Progenitor cell of endocrine pancreas (in vitro differentiated cells): ENCODE measurements at regions not wholly inside any gene's neighbourhood (a gene's known extent, or its start where the extent isn't known, plus 50 kb on each side); places are given as distances from the start of the nearest gene placed in this dataset.

Experiments used
- DNase-seq: peaks from one replicate; pipeline ENCODE4 v3.0.0; 2021; ENCODE audit warnings: low spot score; ENCODE audit not compliant: unreplicated experiment
- H3K27ac Mint-ChIP-seq: 2 replicates; pipeline ENCODE4 v1.8.0; 2021; ENCODE audit warnings: mild to moderate bottlenecking, moderate library complexity, mixed read lengths
- H3K27me3 Mint-ChIP-seq: 2 replicates; pipeline ENCODE4 v1.8.0; 2021; ENCODE audit warnings: mixed read lengths
- H3K36me3 Mint-ChIP-seq: 2 replicates; pipeline ENCODE4 v1.8.0; 2022; ENCODE audit warnings: mixed read lengths; ENCODE audit not compliant: insufficient read depth
- H3K4me1 Mint-ChIP-seq: 2 replicates; pipeline ENCODE4 v1.8.0; 2021; ENCODE audit warnings: low read depth, mixed read lengths
- H3K4me3 Mint-ChIP-seq: 2 replicates; pipeline ENCODE4 v1.8.0; 2021; ENCODE audit warnings: low read depth, mild to moderate bottlenecking, moderate library complexity, mixed read lengths
- H3K9me3 Mint-ChIP-seq: 2 replicates; pipeline ENCODE4 v1.8.0; 2021; ENCODE audit warnings: low read depth, mixed read lengths
- TF ChIP-seq, protein P1 (sequence below): fragments of 200-600 bp; sonication (generic); IDR thresholded peaks from one replicate; pipeline ENCODE4 v1.5.0; 2021; ENCODE audit warnings: antibody characterized with exemption, mild to moderate bottlenecking; ENCODE audit not compliant: unreplicated experiment

DNA sequence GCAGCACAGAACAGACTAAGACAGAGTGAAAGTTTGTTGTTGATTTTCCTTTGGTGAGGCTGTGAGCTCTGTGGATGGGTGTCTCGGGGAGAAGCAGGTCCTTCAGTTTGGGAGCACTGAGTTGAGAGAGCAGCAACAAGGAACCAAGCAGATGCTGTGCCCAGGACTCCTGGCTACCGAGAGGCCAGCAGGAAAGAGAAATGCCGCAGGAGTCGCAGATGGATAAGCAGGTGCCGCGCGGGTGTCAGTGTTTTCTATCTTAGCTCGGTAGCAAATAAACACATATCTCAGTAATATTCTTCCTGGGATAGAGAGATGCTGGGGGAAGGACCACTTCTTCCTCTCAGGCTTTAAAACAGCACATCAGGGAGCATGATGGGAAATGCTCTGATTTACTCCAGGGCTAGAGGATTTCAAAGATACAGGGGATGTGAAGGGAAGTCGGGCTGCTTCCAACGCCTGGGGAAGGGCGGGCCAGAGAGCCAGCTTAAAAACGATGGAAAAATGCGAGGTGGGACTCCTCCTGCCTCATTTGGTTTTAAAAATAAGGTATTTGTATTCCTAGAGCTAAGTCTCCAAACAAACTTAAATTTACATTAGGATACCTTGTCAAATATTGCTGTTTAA, 470.7 kb upstream of the B3GAT1 start:
- Mint-ChIP-seq H3K27me3 (peaks cover 43% of the 10 kb centered on the region), H3K27ac (no peak overlapping the region), H3K4me3 (no peak overlapping the region), H3K9me3 (no peaks in the 10 kb centered on the region), H3K36me3 (no peaks in the 10 kb centered on the region), H3K4me1 (no peaks in the 10 kb centered on the region)
- DNase-seq = no peak
- TF ChIP-seq, protein P1, sequence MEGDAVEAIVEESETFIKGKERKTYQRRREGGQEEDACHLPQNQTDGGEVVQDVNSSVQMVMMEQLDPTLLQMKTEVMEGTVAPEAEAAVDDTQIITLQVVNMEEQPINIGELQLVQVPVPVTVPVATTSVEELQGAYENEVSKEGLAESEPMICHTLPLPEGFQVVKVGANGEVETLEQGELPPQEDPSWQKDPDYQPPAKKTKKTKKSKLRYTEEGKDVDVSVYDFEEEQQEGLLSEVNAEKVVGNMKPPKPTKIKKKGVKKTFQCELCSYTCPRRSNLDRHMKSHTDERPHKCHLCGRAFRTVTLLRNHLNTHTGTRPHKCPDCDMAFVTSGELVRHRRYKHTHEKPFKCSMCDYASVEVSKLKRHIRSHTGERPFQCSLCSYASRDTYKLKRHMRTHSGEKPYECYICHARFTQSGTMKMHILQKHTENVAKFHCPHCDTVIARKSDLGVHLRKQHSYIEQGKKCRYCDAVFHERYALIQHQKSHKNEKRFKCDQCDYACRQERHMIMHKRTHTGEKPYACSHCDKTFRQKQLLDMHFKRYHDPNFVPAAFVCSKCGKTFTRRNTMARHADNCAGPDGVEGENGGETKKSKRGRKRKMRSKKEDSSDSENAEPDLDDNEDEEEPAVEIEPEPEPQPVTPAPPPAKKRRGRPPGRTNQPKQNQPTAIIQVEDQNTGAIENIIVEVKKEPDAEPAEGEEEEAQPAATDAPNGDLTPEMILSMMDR = no peak

DNA sequence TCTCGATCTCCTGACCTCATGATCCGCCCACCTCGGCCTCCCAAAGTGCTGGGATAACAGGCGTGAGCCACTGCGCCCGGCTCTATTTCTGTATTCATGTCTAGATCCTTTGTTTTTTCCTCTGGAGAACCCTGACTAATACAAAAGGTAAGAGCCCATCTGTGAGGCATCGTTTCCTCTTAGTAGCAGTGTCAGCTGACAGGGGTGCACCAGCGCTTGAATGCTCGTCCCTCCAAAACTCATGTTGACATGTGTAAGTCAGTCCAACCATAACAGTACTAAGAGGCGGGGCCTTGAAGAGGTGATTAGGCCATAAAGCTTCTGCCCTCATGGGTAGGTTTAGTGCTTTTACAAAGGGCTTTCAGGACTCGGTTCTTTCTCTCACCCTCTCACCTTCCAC, 470.1 kb upstream of the B3GAT1 start:
- Mint-ChIP-seq H3K27me3 (peaks cover 42% of the 10 kb centered on the region), H3K27ac (no peak overlapping the region), H3K36me3 (no peaks in the 10 kb centered on the region), H3K4me3 (no peak overlapping the region), H3K9me3 (no peaks in the 10 kb centered on the region), H3K4me1 (no peaks in the 10 kb centered on the region)
- TF ChIP-seq, protein P1 = no peak
- no peak for DNase-seq

DNA sequence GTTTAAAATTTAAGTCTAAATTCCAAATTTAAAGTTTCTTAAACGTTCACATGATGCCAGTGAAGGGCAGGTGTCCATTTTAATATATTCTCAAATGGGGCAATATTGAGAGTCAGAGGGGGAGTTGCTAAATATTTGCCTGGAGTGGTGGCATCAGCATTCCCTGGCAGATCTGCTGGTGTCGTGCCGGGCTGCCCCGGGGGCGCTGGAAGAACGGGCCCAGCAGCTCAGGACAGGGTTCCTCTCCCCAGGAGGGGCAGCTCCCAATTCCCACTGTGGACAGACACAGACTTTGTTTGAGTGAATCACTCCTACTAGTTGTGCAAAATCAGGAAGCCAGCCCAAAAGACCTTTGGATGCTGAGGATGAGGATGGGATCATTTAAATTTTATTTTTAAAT, 468.7 kb upstream of the B3GAT1 start:
- H3K36me3 Mint-ChIP-seq = no peaks in the 10 kb centered on the region
- no peak overlapping the region for H3K4me3 Mint-ChIP-seq
- no peak overlapping the region for H3K27ac Mint-ChIP-seq
- H3K9me3 Mint-ChIP-seq = no peaks in the 10 kb centered on the region
- no peaks in the 10 kb centered on the region for H3K4me1 Mint-ChIP-seq
- DNase-seq = no peak
- TF ChIP-seq, protein P1 = no peak
- peaks cover 47% of the 10 kb centered on the region for H3K27me3 Mint-ChIP-seq

DNA sequence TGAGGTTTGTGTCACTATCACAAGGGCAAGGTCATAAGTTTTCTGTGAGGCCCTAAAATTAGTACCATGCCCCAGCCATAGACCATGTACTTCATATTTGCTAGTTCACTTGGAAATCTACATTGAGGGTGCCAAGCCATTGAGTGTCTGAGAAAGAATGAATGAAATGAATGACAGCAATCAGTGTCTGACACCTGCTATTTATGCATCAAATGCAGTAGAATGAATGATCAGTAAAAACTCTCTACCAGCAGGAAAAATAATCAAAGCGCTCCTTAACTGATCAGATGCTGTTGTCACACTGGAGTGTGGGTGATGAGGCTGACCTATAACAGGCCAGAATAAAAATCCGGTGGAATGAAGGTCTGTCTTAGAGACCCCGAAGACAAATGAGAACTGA, 467.9 kb upstream of the B3GAT1 start:
- Mint-ChIP-seq H3K4me3 (no peak overlapping the region), H3K9me3 (no peaks in the 10 kb centered on the region), H3K27ac (no peak overlapping the region), H3K4me1 (no peaks in the 10 kb centered on the region), H3K36me3 (no peaks in the 10 kb centered on the region), H3K27me3 (peaks cover 43% of the 10 kb centered on the region)
- TF ChIP-seq, protein P1 = no peak
- no peak for DNase-seq

DNA sequence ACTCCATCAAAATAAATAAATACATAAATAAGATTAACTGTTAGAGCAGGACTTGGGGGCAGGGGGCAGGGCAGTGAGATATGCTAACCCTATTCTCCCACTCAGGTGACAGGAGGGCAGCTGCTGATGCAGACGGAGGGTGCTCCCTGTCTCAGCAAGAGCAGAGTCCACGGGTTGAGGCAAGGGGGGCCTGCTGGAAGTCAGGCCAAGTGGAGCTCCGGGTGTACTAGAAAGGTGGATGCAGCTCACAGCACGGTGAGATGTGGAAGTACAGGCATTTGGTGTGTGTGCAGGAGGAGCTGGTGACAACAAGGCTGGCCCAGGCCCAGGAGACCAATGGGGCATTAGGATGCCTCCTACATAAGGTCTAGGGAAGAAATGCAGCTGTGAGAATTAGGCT, 467.3 kb upstream of the B3GAT1 start:
- TF ChIP-seq, protein P1 = no peak
- H3K9me3 Mint-ChIP-seq = no peaks in the 10 kb centered on the region
- no peak overlapping the region for H3K27ac Mint-ChIP-seq
- no peak overlapping the region for H3K4me3 Mint-ChIP-seq
- H3K4me1 Mint-ChIP-seq = no peaks in the 10 kb centered on the region
- H3K27me3 Mint-ChIP-seq = peaks cover 43% of the 10 kb centered on the region
- no peaks in the 10 kb centered on the region for H3K36me3 Mint-ChIP-seq
- no peak for DNase-seq
